IMR-90 (cell line): ENCODE measurements at regions not wholly inside any gene's neighbourhood (a gene's known extent, or its start where the extent isn't known, plus 50 kb on each side); places are given as distances from the start of the nearest gene placed in this dataset.

ENCODE experiments used
- ATAC-seq: fragments of 200-7000 bp; cut with Tn5 transposase; 2 replicates; pipeline ENCODE4 v1.9.1; 2020; ENCODE audit warnings: low read depth, mild to moderate bottlenecking, moderate library complexity
- BruUV-seq: library from RNA; stranded (reverse); fragments of 400-500 nt; replicated peaks from 2 replicates; lab custom pipeline; 2021; lab: Mats Ljungman, UMichigan
- CTCF ChIA-PET: fragments of 300-600 bp; formaldehyde crosslinking; extraction: SDS; loops from one replicate; lab custom pipeline; 2021; ENCODE audit warnings: antibody characterized with exemption; lab: Yijun Ruan, JAX
- POLR2A ChIA-PET: fragments of 300-600 bp; sonication (Branson Sonifier 250); formaldehyde crosslinking; loops from one replicate; lab custom pipeline; 2022; ENCODE audit warnings: antibody characterized with exemption; ENCODE audit not compliant: unreplicated experiment; lab: Charles Lee
- DNase-seq: peaks from one replicate; pipeline ENCODE4 v3.0.0; 2013
- H2AFZ ChIP-seq: replicated peaks from 2 replicates; pipeline ENCODE3; 2013; ENCODE audit warnings: low read length, mild to moderate bottlenecking; ENCODE audit not compliant: poor library complexity
- H2AK5ac ChIP-seq: 2 replicates; pipeline ENCODE4 v1.6.1; 2013; ENCODE audit warnings: low read depth, low read length, inconsistent platforms
- H2AK9ac ChIP-seq: replicated peaks from 2 replicates; pipeline ENCODE3; 2013; ENCODE audit warnings: mild to moderate bottlenecking, low read depth, low read length, moderate library complexity; ENCODE audit not compliant: poor library complexity
- H2BK120ac ChIP-seq: 2 replicates; pipeline ENCODE4 v1.6.1; 2013; ENCODE audit warnings: low read depth, low read length, inconsistent platforms
- H2BK15ac ChIP-seq: 3 replicates; pipeline ENCODE4 v1.6.1; 2013; ENCODE audit warnings: low read depth, low read length, inconsistent platforms
- H2BK20ac ChIP-seq: 2 replicates; pipeline ENCODE4 v1.6.1; 2013; ENCODE audit warnings: low read depth, mild to moderate bottlenecking, inconsistent platforms, low read length, moderate library complexity
- H2BK5ac ChIP-seq: 2 replicates; pipeline ENCODE4 v1.6.1; 2013; ENCODE audit warnings: mild to moderate bottlenecking, low read depth, low read length, inconsistent platforms; ENCODE audit not compliant: poor library complexity, severe bottlenecking
- H3K14ac ChIP-seq: replicated peaks from 2 replicates; pipeline ENCODE4 v1.6.1; 2013; ENCODE audit warnings: low read depth, low read length, inconsistent platforms
- H3K18ac ChIP-seq: 2 replicates; pipeline ENCODE4 v1.6.1; 2013; ENCODE audit warnings: low read depth, low read length, control low read depth
- H3K23ac ChIP-seq: 2 replicates; pipeline ENCODE4 v1.6.1; 2013; ENCODE audit warnings: low read depth, low read length, inconsistent platforms
- H3K27ac ChIP-seq: 2 replicates; pipeline ENCODE4 v1.5.1; 2013; ENCODE audit warnings: mild to moderate bottlenecking, control low read depth, low read length; ENCODE audit not compliant: insufficient read depth
- H3K27me3 ChIP-seq: 2 replicates; pipeline ENCODE4 v1.6.1; 2013; ENCODE audit warnings: low read length; ENCODE audit not compliant: control insufficient read depth, insufficient read depth
- H3K36me3 ChIP-seq: 2 replicates; pipeline ENCODE4 v1.6.1; 2013; ENCODE audit warnings: low read length, mixed read lengths; ENCODE audit not compliant: control insufficient read depth, insufficient read depth
- H3K4ac ChIP-seq: 2 replicates; pipeline ENCODE4 v1.6.1; 2013; ENCODE audit warnings: low read depth, low read length, inconsistent platforms
- H3K4me1 ChIP-seq: 2 replicates; pipeline ENCODE4 v1.6.1; 2013; ENCODE audit warnings: low read length, mixed read lengths; ENCODE audit not compliant: control insufficient read depth, insufficient read depth
- H3K4me2 ChIP-seq: 2 replicates; pipeline ENCODE4 v1.6.1; 2013; ENCODE audit warnings: low read depth, mild to moderate bottlenecking, control low read depth, low read length, moderate library complexity
- H3K4me3 ChIP-seq: 2 replicates; pipeline ENCODE4 v1.5.1; 2013; ENCODE audit warnings: low read depth, mild to moderate bottlenecking, control low read depth, low read length, moderate library complexity; ENCODE audit not compliant: insufficient read depth
- H3K56ac ChIP-seq: 2 replicates; pipeline ENCODE4 v1.6.1; 2013; ENCODE audit warnings: low read length, inconsistent platforms; ENCODE audit not compliant: insufficient read depth; ENCODE audit errors: extremely low read depth
- H3K79me1 ChIP-seq, 2 experiments: 2 replicates each; pipeline ENCODE4 v1.6.1; 2013; ENCODE audit warnings: low read length in 2 of 2, inconsistent platforms in 1 of 2, low read depth in 1 of 2
- H3K9ac ChIP-seq: 2 replicates; pipeline ENCODE4 v1.6.1; 2013; ENCODE audit warnings: low read depth, low read length, control low read depth
- H3K9me1 ChIP-seq: 2 replicates; pipeline ENCODE4 v1.6.1; 2013; ENCODE audit warnings: low read length, inconsistent platforms; ENCODE audit not compliant: insufficient read depth
- H3K9me3 ChIP-seq: 2 replicates; pipeline ENCODE4 v1.6.1; 2013; ENCODE audit warnings: low read length; ENCODE audit not compliant: control insufficient read depth, insufficient read depth
- H4K20me1 ChIP-seq: 2 replicates; pipeline ENCODE4 v1.6.1; 2013; ENCODE audit warnings: low read length, inconsistent platforms; ENCODE audit not compliant: insufficient read depth
- H4K5ac ChIP-seq: 2 replicates; pipeline ENCODE4 v1.6.1; 2013; ENCODE audit warnings: mild to moderate bottlenecking, low read depth, low read length, control low read depth
- H4K8ac ChIP-seq, 2 experiments: 2 replicates each; pipeline ENCODE4 v1.6.1; 2013; ENCODE audit warnings: low read depth in 2 of 2, low read length in 2 of 2, control low read depth in 1 of 2, inconsistent platforms in 1 of 2
- H4K91ac ChIP-seq: 2 replicates; pipeline ENCODE4 v1.6.1; 2013; ENCODE audit warnings: low read depth, low read length, inconsistent platforms; ENCODE audit not compliant: insufficient read depth
- BHLHE40 ChIP-seq: fragments of 150-350 bp; IDR thresholded peaks from 2 replicates; pipeline ENCODE4 v1.6.1; 2016; ENCODE audit warnings: mild to moderate bottlenecking, low read depth, low read length
- CEBPB ChIP-seq: IDR thresholded peaks from 2 replicates; pipeline ENCODE4 v1.6.1; 2012; ENCODE audit warnings: low read depth, low read length, improper control_type of control experiment
- CHD1 ChIP-seq: IDR thresholded peaks from 2 replicates; pipeline ENCODE4 v1.6.1; 2012; ENCODE audit warnings: low read depth, low read length, improper control_type of control experiment
- CTCF ChIP-seq: conservative IDR thresholded peaks from 2 replicates; pipeline ENCODE4 v1.5.1; 2012; ENCODE audit warnings: mild to moderate bottlenecking, low read depth, low read length, improper control_type of control experiment
- ELK1 ChIP-seq: fragments of 150-350 bp; IDR thresholded peaks from 2 replicates; pipeline ENCODE4 v1.6.1; 2016; ENCODE audit warnings: low read depth, mild to moderate bottlenecking, low read length, moderate library complexity, borderline replicate concordance
- FOS ChIP-seq: fragments of 150-350 bp; IDR thresholded peaks from 2 replicates; pipeline ENCODE4 v1.6.1; 2016; ENCODE audit warnings: low read depth, low read length
- MAFK ChIP-seq: IDR thresholded peaks from 2 replicates; pipeline ENCODE4 v1.6.1; 2012; ENCODE audit warnings: low read depth, low read length, improper control_type of control experiment
- MAZ ChIP-seq: IDR thresholded peaks from 2 replicates; pipeline ENCODE4 v1.6.1; 2012; ENCODE audit warnings: low read depth, mild to moderate bottlenecking, low read length, improper control_type of control experiment, moderate library complexity, borderline replicate concordance
- MXI1 ChIP-seq: IDR thresholded peaks from 2 replicates; pipeline ENCODE4 v1.6.1; 2012; ENCODE audit warnings: low read depth, mild to moderate bottlenecking, low read length, moderate library complexity, borderline replicate concordance
- NFE2L2 ChIP-seq: fragments of 150-350 bp; IDR thresholded peaks from 2 replicates; pipeline ENCODE4 v1.6.1; 2016; ENCODE audit warnings: low read depth, mild to moderate bottlenecking, low read length
- POLR2A ChIP-seq: IDR thresholded peaks from 2 replicates; pipeline ENCODE4 v1.6.1; 2012; ENCODE audit warnings: mild to moderate bottlenecking, low read depth, low read length
- RAD21 ChIP-seq: IDR thresholded peaks from 2 replicates; pipeline ENCODE4 v1.6.1; 2012; ENCODE audit warnings: low read length, improper control_type of control experiment
- RCOR1 ChIP-seq: IDR thresholded peaks from 2 replicates; pipeline ENCODE4 v1.6.1; 2012; ENCODE audit warnings: mild to moderate bottlenecking, low read length, improper control_type of control experiment; ENCODE audit not compliant: insufficient replicate concordance
- RFX5 ChIP-seq: IDR thresholded peaks from 2 replicates; pipeline ENCODE4 v1.8.0; 2012; ENCODE audit warnings: low read depth, mild to moderate bottlenecking, low read length, moderate library complexity
- SMC3 ChIP-seq: fragments of 150-350 bp; IDR thresholded peaks from 2 replicates; pipeline ENCODE4 v1.6.1; 2016; ENCODE audit warnings: low read depth, mild to moderate bottlenecking, antibody characterized with exemption, low read length, moderate library complexity
- USF2 ChIP-seq: fragments of 150-350 bp; IDR thresholded peaks from 2 replicates; pipeline ENCODE4 v1.6.1; 2017; ENCODE audit warnings: mild to moderate bottlenecking, antibody characterized with exemption, low read length, low read depth
- WGBS, 2 experiments: methylation state at CpG; one replicate each; pipeline versions ENCODE4 v1.1.5 to v1.1.7; 2013; ENCODE audit warnings: missing lambda C conversion rate in 2 of 2; ENCODE audit not compliant: insufficient read length in 1 of 2; ENCODE audit errors: extremely low coverage in 2 of 2; 5-methylcytosine and 5-hydroxymethylcytosine counted together
- dilution Hi-C: fragments of 300-500 bp; cut with HindIII; formaldehyde crosslinking; loops from one replicate; pipeline ENCODE4 v1.14.3; 2018; ENCODE audit warnings: low sequenced_read_pairs; ENCODE audit not compliant: unreplicated experiment
- in situ Hi-C: fragments of 300-500 bp; cut with MboI; formaldehyde crosslinking; loops from 3 replicates; pipeline ENCODE4 v1.14.3; 2019; ENCODE audit warnings: low sequenced_read_pairs, inconsistent platforms, mixed read lengths
- intact Hi-C: fragments of 100-400 bp; cut with micrococcal nuclease; formaldehyde crosslinking; loops from 2 replicates; pipeline ENCODE4 v1.10.0; 2022

- Histone ChIP-seq H3K27ac (no peak overlapping the region), H3K9me1 (no peaks in the 10 kb centered on the region), H3K4me2 (no peak overlapping the region), H3K9ac (no peak overlapping the region), H2BK15ac (no peak overlapping the region), H3K36me3 (no peaks in the 10 kb centered on the region), H4K20me1 (no peaks in the 10 kb centered on the region), H4K5ac (no peak overlapping the region), H3K18ac (no peak overlapping the region), H3K9me3 (no peaks in the 10 kb centered on the region), H2BK120ac (no peak overlapping the region), H3K4me3 (no peak overlapping the region), H3K23ac (no peak overlapping the region), H3K27me3 (no peaks in the 10 kb centered on the region), H2BK5ac (no peak overlapping the region), H4K8ac (no peak overlapping the region), H3K14ac (no peak overlapping the region), H2AK5ac (no peak overlapping the region), H2AFZ (no peak overlapping the region), H2AK9ac (no peak overlapping the region), H4K91ac (no peak overlapping the region), H3K56ac (no peak overlapping the region), H3K4ac (no peak overlapping the region), H3K4me1 (no peaks in the 10 kb centered on the region), H2BK20ac (no peak overlapping the region), H3K79me1 (no peaks in the 10 kb centered on the region)
- DNase-seq, result no peak
- 40% methylated on average over 1 of the region's 7 CpGs; no CpG with 5 or more reads in 1 of the 2 experiments for WGBS, 2 experiments
- CTCF ChIA-PET, result no interaction called here
- POLR2A ChIA-PET, result no interaction called here
- intact Hi-C loops (no loop called here), dilution Hi-C loops (no loop called here), in situ Hi-C loops (no loop called here)
- no peak for ATAC-seq
- TF ChIP-seq NFE2L2 (no peak), FOS (no peak), SMC3 (no peak), CHD1 (no peak), BHLHE40 (no peak), RAD21 (no peak), CTCF (no peak), CEBPB (no peak), RCOR1 (no peak), MAZ (no peak), USF2 (no peak), POLR2A (no peak), MXI1 (no peak), ELK1 (no peak), MAFK (no peak), RFX5 (no peak)
- BruUV-seq, result no TSS peak
These were observed 117.1 kb upstream of the EGFL6 start for GRCh38 chrX:13452283-13452682.
